ENCODE measurements at regions not wholly inside any gene's neighbourhood (a gene's known extent, or its start where the extent isn't known, plus 50 kb on each side); places are given as distances from the start of the nearest gene placed in this dataset.

- WGBS, 2 experiments (ENCODE audit: insufficient coverage in 1 of 2, insufficient read length in 1 of 2): 80 to 93% methylated on average over 1 to 2 of the region's 2 CpGs
- Histone ChIP-seq H3K9me3 (ENCODE audit: control insufficient read depth, low read length) (no peaks in the 10 kb centered on the region), H3K4me1 (ENCODE audit: control insufficient read depth, insufficient read depth, low read length) (no peaks in the 10 kb centered on the region), H3K9ac (ENCODE audit: extremely low read depth, low read length, poor library complexity, severe bottlenecking) (no peak overlapping the region), H3K27me3 (ENCODE audit: control insufficient read depth, insufficient read depth, low read length, poor library complexity, severe bottlenecking) (no peaks in the 10 kb centered on the region), H3K4me3 (ENCODE audit: low read length) (no peak overlapping the region), H3K36me3 (ENCODE audit: control insufficient read depth, insufficient read depth, low read length) (no peaks in the 10 kb centered on the region), H3K27ac (ENCODE audit: low read depth, low read length) (no peak overlapping the region)
- peaks cover 15% of the 10 kb centered on the region for H3K4me1 Mint-ChIP-seq
- no peak overlapping the region for H3K4me3 Mint-ChIP-seq
- H3K9me3 Mint-ChIP-seq: no peaks in the 10 kb centered on the region
- no peaks in the 10 kb centered on the region for H3K27me3 Mint-ChIP-seq (ENCODE audit: insufficient read depth)
- no peaks in the 10 kb centered on the region for H3K36me3 Mint-ChIP-seq (ENCODE audit: low read depth)
- no peak for TF ChIP-seq CTCF (conservative IDR thresholded peaks at IDR 0.05)
- H3K27ac Mint-ChIP-seq: no peak overlapping the region
- DNase-seq: no peak
Observed at GRCh38 chr2:58515827-58516573, 274.9 kb upstream of the FANCL start.

- H3K4me3 ChIP-seq (ENCODE audit: low read length): no peak overlapping the region
- DNase-seq: no peak
- Mint-ChIP-seq H3K27ac (no peak overlapping the region), H3K27me3 (ENCODE audit: insufficient read depth) (no peaks in the 10 kb centered on the region), H3K9me3 (no peaks in the 10 kb centered on the region), H3K4me1 (peaks cover 9% of the 10 kb centered on the region), H3K4me3 (no peak overlapping the region), H3K36me3 (ENCODE audit: low read depth) (no peaks in the 10 kb centered on the region)
- H3K4me1 ChIP-seq (ENCODE audit: control insufficient read depth, insufficient read depth, low read length): no peaks in the 10 kb centered on the region
- no peaks in the 10 kb centered on the region for H3K9me3 ChIP-seq (ENCODE audit: control insufficient read depth, low read length)
- no peak overlapping the region for H3K27ac ChIP-seq (ENCODE audit: low read depth, low read length)
- no peak overlapping the region for H3K9ac ChIP-seq (ENCODE audit: extremely low read depth, low read length, poor library complexity, severe bottlenecking)
- no peaks in the 10 kb centered on the region for H3K27me3 ChIP-seq (ENCODE audit: control insufficient read depth, insufficient read depth, low read length, poor library complexity, severe bottlenecking)
- no peaks in the 10 kb centered on the region for H3K36me3 ChIP-seq (ENCODE audit: control insufficient read depth, insufficient read depth, low read length)
- TF ChIP-seq CTCF (conservative IDR thresholded peaks at IDR 0.05): no peak
Observed at GRCh38 chr2:58514252-58514651, 273.1 kb upstream of the FANCL start.

- H3K36me3 Mint-ChIP-seq (ENCODE audit: low read depth): no peaks in the 10 kb centered on the region
- H3K9me3 ChIP-seq (ENCODE audit: control insufficient read depth, low read length): no peaks in the 10 kb centered on the region
- H3K4me1 Mint-ChIP-seq: peaks cover 9% of the 10 kb centered on the region
- no peak for TF ChIP-seq CTCF (conservative IDR thresholded peaks at IDR 0.05)
- H3K4me3 ChIP-seq (ENCODE audit: low read length): no peak overlapping the region
- WGBS, 2 experiments (ENCODE audit: insufficient coverage in 1 of 2, insufficient read length in 1 of 2): 84 to 91% methylated on average over 1 of the region's 1 CpG
- H3K4me3 Mint-ChIP-seq: no peak overlapping the region
- no peaks in the 10 kb centered on the region for H3K36me3 ChIP-seq (ENCODE audit: control insufficient read depth, insufficient read depth, low read length)
- H3K9ac ChIP-seq (ENCODE audit: extremely low read depth, low read length, poor library complexity, severe bottlenecking): no peak overlapping the region
- H3K9me3 Mint-ChIP-seq: no peaks in the 10 kb centered on the region
- H3K27me3 Mint-ChIP-seq (ENCODE audit: insufficient read depth): no peaks in the 10 kb centered on the region
- no peak overlapping the region for H3K27ac ChIP-seq (ENCODE audit: low read depth, low read length)
- H3K4me1 ChIP-seq (ENCODE audit: control insufficient read depth, insufficient read depth, low read length): no peaks in the 10 kb centered on the region
- H3K27me3 ChIP-seq (ENCODE audit: control insufficient read depth, insufficient read depth, low read length, poor library complexity, severe bottlenecking): no peaks in the 10 kb centered on the region
- no peak for DNase-seq
- peak overlapping the region; percentile 14 for H3K27ac Mint-ChIP-seq
Observed at GRCh38 chr2:58512878-58513277, 271.8 kb upstream of the FANCL start.

All from endodermal cell (in vitro differentiated cells).